IMR-90 (cell line): ENCODE measurements at regions not wholly inside any gene's neighbourhood (a gene's known extent, or its start where the extent isn't known, plus 50 kb on each side); places are given as distances from the start of the nearest gene placed in this dataset.

Experiments used
- ATAC-seq: fragments of 200-7000 bp; cut with Tn5 transposase; 2 replicates; pipeline ENCODE4 v1.9.1; 2020; ENCODE audit warnings: low read depth, mild to moderate bottlenecking, moderate library complexity
- BruUV-seq: library from RNA; stranded (reverse); fragments of 400-500 nt; replicated peaks from 2 replicates; lab custom pipeline; 2021; lab: Mats Ljungman, UMichigan
- CTCF ChIA-PET: fragments of 300-600 bp; formaldehyde crosslinking; extraction: SDS; loops from one replicate; lab custom pipeline; 2021; ENCODE audit warnings: antibody characterized with exemption; lab: Yijun Ruan, JAX
- POLR2A ChIA-PET: fragments of 300-600 bp; sonication (Branson Sonifier 250); formaldehyde crosslinking; loops from one replicate; lab custom pipeline; 2022; ENCODE audit warnings: antibody characterized with exemption; ENCODE audit not compliant: unreplicated experiment; lab: Charles Lee
- DNase-seq: peaks from one replicate; pipeline ENCODE4 v3.0.0; 2013
- H2AFZ ChIP-seq: replicated peaks from 2 replicates; pipeline ENCODE3; 2013; ENCODE audit warnings: low read length, mild to moderate bottlenecking; ENCODE audit not compliant: poor library complexity
- H2AK5ac ChIP-seq: 2 replicates; pipeline ENCODE4 v1.6.1; 2013; ENCODE audit warnings: low read depth, low read length, inconsistent platforms
- H2AK9ac ChIP-seq: replicated peaks from 2 replicates; pipeline ENCODE3; 2013; ENCODE audit warnings: mild to moderate bottlenecking, low read depth, low read length, moderate library complexity; ENCODE audit not compliant: poor library complexity
- H2BK120ac ChIP-seq: 2 replicates; pipeline ENCODE4 v1.6.1; 2013; ENCODE audit warnings: low read depth, low read length, inconsistent platforms
- H2BK15ac ChIP-seq: 3 replicates; pipeline ENCODE4 v1.6.1; 2013; ENCODE audit warnings: low read depth, low read length, inconsistent platforms
- H2BK20ac ChIP-seq: 2 replicates; pipeline ENCODE4 v1.6.1; 2013; ENCODE audit warnings: low read depth, mild to moderate bottlenecking, inconsistent platforms, low read length, moderate library complexity
- H2BK5ac ChIP-seq: 2 replicates; pipeline ENCODE4 v1.6.1; 2013; ENCODE audit warnings: mild to moderate bottlenecking, low read depth, low read length, inconsistent platforms; ENCODE audit not compliant: poor library complexity, severe bottlenecking
- H3K14ac ChIP-seq: replicated peaks from 2 replicates; pipeline ENCODE4 v1.6.1; 2013; ENCODE audit warnings: low read depth, low read length, inconsistent platforms
- H3K18ac ChIP-seq: 2 replicates; pipeline ENCODE4 v1.6.1; 2013; ENCODE audit warnings: low read depth, low read length, control low read depth
- H3K23ac ChIP-seq: 2 replicates; pipeline ENCODE4 v1.6.1; 2013; ENCODE audit warnings: low read depth, low read length, inconsistent platforms
- H3K27ac ChIP-seq: 2 replicates; pipeline ENCODE4 v1.5.1; 2013; ENCODE audit warnings: mild to moderate bottlenecking, control low read depth, low read length; ENCODE audit not compliant: insufficient read depth
- H3K27me3 ChIP-seq: 2 replicates; pipeline ENCODE4 v1.6.1; 2013; ENCODE audit warnings: low read length; ENCODE audit not compliant: control insufficient read depth, insufficient read depth
- H3K36me3 ChIP-seq: 2 replicates; pipeline ENCODE4 v1.6.1; 2013; ENCODE audit warnings: low read length, mixed read lengths; ENCODE audit not compliant: control insufficient read depth, insufficient read depth
- H3K4ac ChIP-seq: 2 replicates; pipeline ENCODE4 v1.6.1; 2013; ENCODE audit warnings: low read depth, low read length, inconsistent platforms
- H3K4me1 ChIP-seq: 2 replicates; pipeline ENCODE4 v1.6.1; 2013; ENCODE audit warnings: low read length, mixed read lengths; ENCODE audit not compliant: control insufficient read depth, insufficient read depth
- H3K4me2 ChIP-seq: 2 replicates; pipeline ENCODE4 v1.6.1; 2013; ENCODE audit warnings: low read depth, mild to moderate bottlenecking, control low read depth, low read length, moderate library complexity
- H3K4me3 ChIP-seq: 2 replicates; pipeline ENCODE4 v1.5.1; 2013; ENCODE audit warnings: low read depth, mild to moderate bottlenecking, control low read depth, low read length, moderate library complexity; ENCODE audit not compliant: insufficient read depth
- H3K56ac ChIP-seq: 2 replicates; pipeline ENCODE4 v1.6.1; 2013; ENCODE audit warnings: low read length, inconsistent platforms; ENCODE audit not compliant: insufficient read depth; ENCODE audit errors: extremely low read depth
- H3K79me1 ChIP-seq, 2 experiments: 2 replicates each; pipeline ENCODE4 v1.6.1; 2013; ENCODE audit warnings: low read length in 2 of 2, inconsistent platforms in 1 of 2, low read depth in 1 of 2
- H3K9ac ChIP-seq: 2 replicates; pipeline ENCODE4 v1.6.1; 2013; ENCODE audit warnings: low read depth, low read length, control low read depth
- H3K9me1 ChIP-seq: 2 replicates; pipeline ENCODE4 v1.6.1; 2013; ENCODE audit warnings: low read length, inconsistent platforms; ENCODE audit not compliant: insufficient read depth
- H3K9me3 ChIP-seq: 2 replicates; pipeline ENCODE4 v1.6.1; 2013; ENCODE audit warnings: low read length; ENCODE audit not compliant: control insufficient read depth, insufficient read depth
- H4K20me1 ChIP-seq: 2 replicates; pipeline ENCODE4 v1.6.1; 2013; ENCODE audit warnings: low read length, inconsistent platforms; ENCODE audit not compliant: insufficient read depth
- H4K5ac ChIP-seq: 2 replicates; pipeline ENCODE4 v1.6.1; 2013; ENCODE audit warnings: mild to moderate bottlenecking, low read depth, low read length, control low read depth
- H4K8ac ChIP-seq, 2 experiments: 2 replicates each; pipeline ENCODE4 v1.6.1; 2013; ENCODE audit warnings: low read depth in 2 of 2, low read length in 2 of 2, control low read depth in 1 of 2, inconsistent platforms in 1 of 2
- H4K91ac ChIP-seq: 2 replicates; pipeline ENCODE4 v1.6.1; 2013; ENCODE audit warnings: low read depth, low read length, inconsistent platforms; ENCODE audit not compliant: insufficient read depth
- CTCF ChIP-seq: conservative IDR thresholded peaks from 2 replicates; pipeline ENCODE4 v1.5.1; 2012; ENCODE audit warnings: mild to moderate bottlenecking, low read depth, low read length, improper control_type of control experiment
- MAFK ChIP-seq: IDR thresholded peaks from 2 replicates; pipeline ENCODE4 v1.6.1; 2012; ENCODE audit warnings: low read depth, low read length, improper control_type of control experiment
- WGBS, 2 experiments: methylation state at CpG; one replicate each; pipeline versions ENCODE4 v1.1.5 to v1.1.7; 2013; ENCODE audit warnings: missing lambda C conversion rate in 2 of 2; ENCODE audit not compliant: insufficient read length in 1 of 2; ENCODE audit errors: extremely low coverage in 2 of 2; 5-methylcytosine and 5-hydroxymethylcytosine counted together
- dilution Hi-C: fragments of 300-500 bp; cut with HindIII; formaldehyde crosslinking; loops from one replicate; pipeline ENCODE4 v1.14.3; 2018; ENCODE audit warnings: low sequenced_read_pairs; ENCODE audit not compliant: unreplicated experiment
- in situ Hi-C: fragments of 300-500 bp; cut with MboI; formaldehyde crosslinking; loops from 3 replicates; pipeline ENCODE4 v1.14.3; 2019; ENCODE audit warnings: low sequenced_read_pairs, inconsistent platforms, mixed read lengths
- intact Hi-C: fragments of 100-400 bp; cut with micrococcal nuclease; formaldehyde crosslinking; loops from 2 replicates; pipeline ENCODE4 v1.10.0; 2022

- H3K4me1 ChIP-seq = no peaks in the 10 kb centered on the region
- POLR2A ChIA-PET = no interaction called here
These were observed 2552.6 kb downstream of the PCDH7 start for GRCh38 chr4:33272722-33273121.

More at GRCh38 chr4:33272722-33273121, 2552.6 kb downstream of the PCDH7 start:
- no peak overlapping the region for H3K14ac ChIP-seq
- no peak overlapping the region for H3K27ac ChIP-seq
- in situ Hi-C loops (no loop called here), dilution Hi-C loops (no loop called here), intact Hi-C loops (no loop called here)
- TF ChIP-seq CTCF (no peak), MAFK (peak; percentile 85)
- H3K56ac ChIP-seq = no peak overlapping the region
- no peak overlapping the region for H2BK120ac ChIP-seq
- no peak overlapping the region for H4K91ac ChIP-seq
- H3K4me2 ChIP-seq = no peak overlapping the region
- no peak overlapping the region for H2AK9ac ChIP-seq
- H3K27me3 ChIP-seq = no peaks in the 10 kb centered on the region
- ATAC-seq (no peak), DNase-seq (no peak)
- no peak overlapping the region for H3K18ac ChIP-seq
- no peak overlapping the region for H2BK20ac ChIP-seq
- no peak overlapping the region for H4K8ac ChIP-seq
- H4K5ac ChIP-seq = no peak overlapping the region
- H3K23ac ChIP-seq = no peak overlapping the region
- H3K4me3 ChIP-seq = no peak overlapping the region
- no peaks in the 10 kb centered on the region for H4K20me1 ChIP-seq
- WGBS, 2 experiments = no CpG with 5 or more reads among the region's 1 CpG
- no peaks in the 10 kb centered on the region for H3K36me3 ChIP-seq
- H3K9me3 ChIP-seq = no peaks in the 10 kb centered on the region
- no peak overlapping the region for H3K4ac ChIP-seq
- H2BK5ac ChIP-seq = no peak overlapping the region
- CTCF ChIA-PET = no interaction called here
- no TSS peak for BruUV-seq
- H2AK5ac ChIP-seq = no peak overlapping the region
- H2BK15ac ChIP-seq = no peak overlapping the region
- no peaks in the 10 kb centered on the region for H3K79me1 ChIP-seq
- no peaks in the 10 kb centered on the region for H3K9me1 ChIP-seq
- H3K9ac ChIP-seq = no peak overlapping the region
- no peak overlapping the region for H2AFZ ChIP-seq
